ENCODE measurements at regions not wholly inside any gene's neighbourhood (a gene's known extent, or its start where the extent isn't known, plus 50 kb on each side); places are given as distances from the start of the nearest gene placed in this dataset.

DNA sequence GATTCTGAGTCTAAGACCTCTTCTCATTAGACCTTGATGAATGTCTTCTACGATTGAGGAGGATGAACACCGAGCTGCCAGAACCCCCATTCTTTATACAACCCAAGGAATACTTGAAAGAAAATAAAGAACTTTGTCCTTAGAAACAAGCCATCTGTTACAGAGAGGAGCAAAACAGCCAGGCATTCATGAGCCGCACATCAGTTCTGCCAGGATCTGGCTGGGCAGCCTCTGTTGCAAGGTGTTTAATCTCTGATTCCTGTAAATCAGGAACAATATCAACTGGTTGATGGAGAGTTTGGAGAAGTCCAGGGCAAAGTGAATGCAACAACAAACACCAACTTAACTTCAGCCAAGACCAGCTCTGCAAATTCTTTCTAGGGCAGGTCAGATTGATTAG lies 165.5 kb upstream of the DMAC1 start:
- TF ChIP-seq, protein P1, sequence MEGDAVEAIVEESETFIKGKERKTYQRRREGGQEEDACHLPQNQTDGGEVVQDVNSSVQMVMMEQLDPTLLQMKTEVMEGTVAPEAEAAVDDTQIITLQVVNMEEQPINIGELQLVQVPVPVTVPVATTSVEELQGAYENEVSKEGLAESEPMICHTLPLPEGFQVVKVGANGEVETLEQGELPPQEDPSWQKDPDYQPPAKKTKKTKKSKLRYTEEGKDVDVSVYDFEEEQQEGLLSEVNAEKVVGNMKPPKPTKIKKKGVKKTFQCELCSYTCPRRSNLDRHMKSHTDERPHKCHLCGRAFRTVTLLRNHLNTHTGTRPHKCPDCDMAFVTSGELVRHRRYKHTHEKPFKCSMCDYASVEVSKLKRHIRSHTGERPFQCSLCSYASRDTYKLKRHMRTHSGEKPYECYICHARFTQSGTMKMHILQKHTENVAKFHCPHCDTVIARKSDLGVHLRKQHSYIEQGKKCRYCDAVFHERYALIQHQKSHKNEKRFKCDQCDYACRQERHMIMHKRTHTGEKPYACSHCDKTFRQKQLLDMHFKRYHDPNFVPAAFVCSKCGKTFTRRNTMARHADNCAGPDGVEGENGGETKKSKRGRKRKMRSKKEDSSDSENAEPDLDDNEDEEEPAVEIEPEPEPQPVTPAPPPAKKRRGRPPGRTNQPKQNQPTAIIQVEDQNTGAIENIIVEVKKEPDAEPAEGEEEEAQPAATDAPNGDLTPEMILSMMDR (IDR thresholded peaks at IDR 0.05; ENCODE audit: control extremely low read depth in 1 of 3, insufficient read depth in 1 of 3, low read depth in 1 of 3, low read length in 3 of 3), result no peak
- TF ChIP-seq TCF12 (IDR thresholded peaks at IDR 0.05; ENCODE audit: low read depth, low read length), result no peak
- TF ChIP-seq RFX5 (IDR thresholded peaks at IDR 0.05; ENCODE audit: borderline replicate concordance, low read depth, low read length), result no peak
- no peak for TF ChIP-seq POLR2AphosphoS5 (IDR thresholded peaks at IDR 0.05; ENCODE audit: low read depth, low read length)
- no peak for TF ChIP-seq GABPA (IDR thresholded peaks at IDR 0.05; ENCODE audit: borderline replicate concordance, insufficient read depth, low read length)
- no peak for TF ChIP-seq BCL11A (IDR thresholded peaks at IDR 0.05; ENCODE audit: low read depth in 2 of 2, low read length in 2 of 2)
- no peak for TF ChIP-seq POLR2A (IDR thresholded peaks at IDR 0.05; ENCODE audit: control extremely low read depth in 1 of 2, low read depth in 2 of 2, low read length in 2 of 2)
- TF ChIP-seq CREB1 (IDR thresholded peaks at IDR 0.05), result no peak
